ENCODE measurements at regions not wholly inside any gene's neighbourhood (a gene's known extent, or its start where the extent isn't known, plus 50 kb on each side); places are given as distances from the start of the nearest gene placed in this dataset.
"Not testable (repeated sequence)": the region's sequence is repeated elsewhere in the genome, so short reads cannot be mapped to it uniquely, and the experiment has no call there.

DNA sequence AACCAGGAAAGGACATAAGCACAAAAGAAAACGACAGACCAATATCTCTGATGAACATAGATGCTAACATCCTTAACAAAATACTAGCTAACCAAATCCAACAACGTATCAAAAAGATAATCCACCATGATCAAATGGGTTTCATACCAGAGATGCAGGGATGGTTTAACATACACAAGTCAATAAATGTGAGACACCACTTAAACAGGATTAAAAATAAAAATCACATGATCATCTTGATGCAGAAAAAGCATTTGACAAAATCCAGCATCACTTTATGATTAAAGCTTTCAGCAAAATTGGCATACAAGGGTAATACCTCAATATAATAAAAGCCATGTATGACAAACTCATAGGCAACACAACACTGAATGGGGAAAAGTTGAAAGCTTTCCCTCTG, 138.4 kb downstream of the ADCYAP1 start:
- not testable (repeated sequence) for DNase-seq (ENCODE audit: low read depth in 3 of 3)

DNA sequence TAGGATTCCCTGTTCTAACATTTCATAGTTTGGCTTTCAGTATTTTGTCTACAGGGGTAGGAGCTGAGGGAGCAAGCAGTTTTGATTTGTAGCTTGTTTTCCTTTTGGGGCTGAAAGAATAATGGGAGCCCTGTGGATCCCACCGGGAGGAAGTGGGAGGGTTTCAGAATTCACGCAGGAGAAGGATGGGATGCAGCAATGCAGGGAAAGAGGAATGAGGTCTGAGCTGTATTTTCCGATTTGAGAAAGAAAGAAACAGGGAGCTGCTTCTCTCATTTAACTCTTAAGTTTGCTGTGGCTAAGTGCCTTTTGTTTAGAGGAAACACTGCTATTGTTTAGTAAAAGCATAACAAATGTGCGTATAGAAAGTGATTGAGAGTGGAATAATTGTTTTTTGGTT, 141.0 kb downstream of the ADCYAP1 start:
- no peak for DNase-seq (ENCODE audit: low read depth in 3 of 3)

DNA sequence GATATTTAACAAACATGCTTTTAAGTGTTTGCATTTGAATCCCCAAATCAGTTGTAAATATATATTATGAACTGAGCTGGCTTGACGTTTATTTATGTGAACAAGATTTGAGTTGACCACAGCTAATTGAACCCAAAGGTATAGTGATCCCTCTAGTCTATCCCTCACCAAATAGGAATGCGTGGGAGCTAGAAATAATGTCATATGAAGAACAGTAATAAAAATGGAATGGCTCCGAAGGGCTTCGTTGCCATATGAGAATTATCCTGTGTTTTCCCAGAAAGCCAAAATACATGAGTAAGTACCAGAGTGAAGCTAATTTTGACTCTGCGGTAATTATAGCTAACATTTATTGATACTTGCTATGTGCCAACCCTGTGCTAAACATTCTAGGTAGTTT, 142.7 kb downstream of the ADCYAP1 start:
- DNase-seq (ENCODE audit: low read depth in 3 of 3), result no peak

DNA sequence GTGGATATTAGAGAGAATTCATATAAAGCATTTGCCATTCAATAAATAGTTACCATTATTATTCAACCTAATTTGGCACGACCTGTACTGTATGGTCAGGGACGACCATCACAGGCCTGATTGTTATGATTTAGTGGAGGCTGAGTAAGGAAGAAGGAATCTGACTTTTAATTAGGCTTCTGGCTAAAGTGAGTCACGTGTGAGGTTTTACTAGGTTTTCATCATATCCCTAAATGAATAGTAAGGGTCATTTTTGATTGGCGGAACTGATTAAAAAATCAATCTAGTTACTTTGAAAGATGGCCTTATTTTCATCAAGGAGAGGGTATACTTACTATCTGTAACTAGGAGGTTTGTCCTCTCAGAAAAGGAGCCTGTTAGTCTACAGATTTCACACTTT, 143.4 kb downstream of the ADCYAP1 start:
- no peak for DNase-seq (ENCODE audit: low read depth in 3 of 3)

DNA sequence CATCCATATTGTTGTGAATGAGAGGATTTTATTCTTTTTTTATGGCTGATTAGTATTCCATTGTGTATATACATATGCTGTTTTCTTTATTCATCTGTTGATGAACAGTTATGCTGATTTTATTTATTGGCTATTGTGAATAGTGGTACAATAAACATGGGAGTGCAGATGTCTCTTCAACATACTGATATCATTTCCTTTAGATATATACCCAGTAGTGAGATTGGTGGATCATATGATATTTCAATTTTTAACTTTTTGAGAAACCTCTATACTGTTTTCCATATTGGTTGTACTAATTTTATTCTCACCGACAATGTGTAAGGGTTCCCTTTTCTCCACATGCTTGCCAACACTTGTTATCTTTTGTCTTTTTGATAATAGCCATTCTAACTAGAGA, 144.5 kb downstream of the ADCYAP1 start:
- no peak for DNase-seq (ENCODE audit: low read depth in 3 of 3)

DNA sequence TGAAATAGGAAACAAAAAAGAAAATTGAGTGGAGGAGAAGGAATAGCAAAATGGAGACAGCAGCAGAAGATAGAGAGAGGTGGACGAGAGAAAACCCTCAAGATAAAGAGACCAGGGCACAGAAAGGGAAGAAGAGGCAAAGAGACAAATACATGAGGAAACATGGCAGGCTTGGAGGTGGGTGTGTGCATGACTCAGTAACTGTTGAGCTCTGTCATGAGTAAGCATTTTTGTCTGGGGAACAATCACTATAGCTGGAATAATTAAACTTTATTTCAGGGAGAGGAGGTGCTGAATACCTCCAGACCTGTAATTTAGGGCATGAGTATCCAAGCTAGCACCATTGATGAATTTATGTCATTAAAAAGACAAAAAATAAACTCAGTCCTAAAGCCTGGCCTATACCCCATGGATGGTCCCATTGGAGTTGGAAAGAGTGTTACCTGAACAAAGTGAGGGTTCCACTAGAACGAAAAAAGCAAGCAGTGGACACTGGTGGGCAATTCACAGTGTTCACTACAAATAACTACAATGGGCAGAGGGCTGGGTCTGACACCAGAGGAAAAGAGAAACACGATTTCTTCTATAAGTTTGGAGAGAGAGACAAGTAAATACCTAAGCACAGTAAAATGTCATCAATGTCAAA, 145.5 kb downstream of the ADCYAP1 start:
- no peak for DNase-seq (ENCODE audit: low read depth in 3 of 3)

DNA sequence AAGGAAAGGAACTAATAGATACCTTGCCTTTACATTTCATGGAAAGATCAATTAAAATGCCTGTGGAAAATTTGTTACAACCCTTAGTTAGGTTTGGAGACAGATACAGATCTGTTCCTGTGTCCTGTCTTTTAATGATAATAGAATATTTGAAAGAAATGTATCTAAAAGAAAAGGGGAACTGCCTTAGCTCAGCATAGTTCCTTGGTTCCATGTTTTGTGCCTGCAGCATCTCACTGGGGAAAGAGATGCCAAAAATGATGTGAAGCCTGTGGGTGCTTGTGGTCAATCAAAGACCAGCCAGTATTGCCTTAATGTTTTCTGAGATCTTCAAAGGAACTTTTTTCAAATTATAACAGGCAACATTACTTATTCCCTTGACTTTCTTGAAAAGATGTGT, 147.6 kb downstream of the ADCYAP1 start:
- no peak for DNase-seq (ENCODE audit: low read depth in 3 of 3)

DNA sequence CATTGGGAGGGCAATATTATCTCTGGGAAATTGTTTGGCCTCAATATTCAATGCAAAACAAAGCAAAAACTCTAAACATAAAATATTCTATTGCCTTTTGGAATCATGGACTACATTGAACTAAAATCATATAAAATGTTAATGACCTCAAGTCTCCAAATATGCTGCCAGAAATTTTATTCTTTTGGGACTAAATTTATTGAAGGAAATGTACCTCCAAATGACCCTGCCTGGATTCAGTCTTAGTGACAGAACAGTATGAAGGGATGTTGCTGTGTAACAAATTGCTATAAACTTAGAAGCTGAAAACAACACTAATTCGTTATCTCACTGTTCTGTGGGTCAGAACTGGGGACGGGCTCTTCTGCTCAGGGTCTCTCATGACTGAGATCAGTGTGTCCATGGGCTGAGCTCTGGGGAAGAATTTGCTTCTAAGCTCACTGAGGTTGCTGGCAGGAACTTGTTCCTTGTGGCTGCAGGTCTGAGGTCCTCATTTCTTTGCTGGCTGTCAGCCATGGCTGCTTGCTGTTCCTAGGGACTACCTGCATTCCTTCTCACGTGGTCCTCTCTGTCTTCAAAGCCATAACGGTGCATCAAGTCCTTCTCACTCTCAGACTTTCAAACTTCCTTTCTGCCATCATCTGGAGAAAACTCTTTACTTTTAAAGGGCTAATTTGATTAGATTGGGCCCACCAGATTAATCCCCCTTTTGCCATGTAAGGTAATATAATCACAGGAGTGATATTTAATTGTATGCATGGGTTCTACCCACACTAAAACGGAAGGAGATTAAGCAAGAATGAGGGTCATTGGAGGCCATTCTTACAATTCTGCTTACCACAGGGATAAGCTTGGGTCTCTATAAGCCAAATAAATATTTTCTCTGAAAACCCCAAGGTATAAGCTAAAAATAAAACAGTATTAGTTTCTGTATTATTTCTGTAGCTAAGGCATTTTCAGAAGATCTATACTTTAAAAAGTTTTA, 149.0 kb downstream of the ADCYAP1 start:
- DNase-seq (ENCODE audit: low read depth in 3 of 3), result no peak

DNA sequence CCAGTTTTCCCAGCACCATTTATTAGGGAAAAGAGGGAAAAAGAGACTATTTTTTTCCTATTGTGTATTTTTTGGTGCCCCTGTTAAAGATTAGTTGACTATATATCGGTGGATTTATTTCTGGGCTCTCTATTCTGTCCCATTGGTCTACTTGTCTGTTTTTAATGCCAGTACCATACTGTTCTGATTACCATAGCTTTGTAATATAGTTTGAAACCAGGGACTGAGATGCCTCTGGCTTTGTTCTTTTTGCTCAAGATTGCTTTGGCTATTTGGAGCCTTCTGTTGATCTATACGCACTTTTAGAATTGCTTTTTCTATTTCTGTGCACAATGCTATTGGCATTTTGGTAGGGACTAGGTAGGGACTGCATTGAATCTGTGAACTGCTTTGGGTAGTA, 151.7 kb downstream of the ADCYAP1 start:
- DNase-seq (ENCODE audit: low read depth in 3 of 3), result no peak

DNA sequence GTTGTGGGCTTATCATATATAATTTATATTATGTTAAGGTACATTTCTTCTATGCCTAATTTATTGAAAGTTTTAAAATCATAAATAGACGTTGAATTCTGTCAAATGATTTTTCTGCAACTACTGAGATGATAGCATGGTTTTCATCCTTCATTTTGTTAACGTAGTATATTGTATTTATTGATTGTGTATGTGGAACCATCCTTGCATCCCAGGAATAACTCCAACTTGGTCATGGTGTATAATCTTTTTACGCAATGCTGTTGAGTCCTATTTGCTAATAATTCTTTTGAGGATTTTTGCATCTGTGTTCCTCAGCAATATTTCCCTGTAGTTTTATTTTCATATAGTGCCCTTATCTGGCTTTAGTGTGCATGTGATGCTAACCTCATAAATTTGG, 152.7 kb downstream of the ADCYAP1 start:
- DNase-seq (ENCODE audit: low read depth in 3 of 3), result no peak

DNA sequence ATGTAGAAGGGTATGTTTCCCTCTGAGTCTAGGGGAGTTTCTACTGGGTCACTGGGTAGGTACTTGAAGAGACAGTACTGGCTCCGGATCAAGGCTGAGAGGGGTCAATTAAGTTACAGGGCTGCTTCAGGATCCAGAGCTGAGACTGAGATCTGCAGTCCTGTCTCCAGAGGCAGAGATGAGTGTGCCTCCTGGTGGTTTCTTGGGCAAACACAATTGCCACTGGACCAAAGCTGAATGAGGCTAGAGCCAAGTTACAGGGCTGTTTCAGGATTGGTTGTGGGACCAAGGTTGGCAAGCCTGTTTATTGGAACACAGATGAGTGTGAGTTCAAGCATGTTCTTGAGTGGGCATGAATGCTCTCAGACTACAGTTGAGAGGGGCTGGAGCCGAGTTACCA, 157.9 kb downstream of the ADCYAP1 start:
- no peak for DNase-seq (ENCODE audit: low read depth in 3 of 3)

DNA sequence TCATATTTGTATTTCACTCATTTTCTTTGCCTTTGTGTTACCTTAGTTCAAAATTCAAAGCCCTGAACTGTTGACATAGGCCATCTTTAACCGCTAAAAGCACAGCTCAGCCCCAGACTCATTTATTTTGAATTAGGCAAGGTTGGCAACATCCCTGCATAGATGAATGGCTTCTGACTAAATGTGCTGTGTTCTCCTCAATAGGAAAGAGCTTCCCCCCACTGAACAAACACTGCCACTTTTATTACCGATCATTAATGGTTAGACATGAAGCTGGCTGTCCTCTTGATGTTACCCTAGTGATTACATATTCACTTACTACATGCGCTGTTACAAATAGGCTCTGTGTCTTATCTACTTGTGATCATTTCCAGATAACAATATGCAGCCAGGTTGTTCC, 170.7 kb downstream of the ADCYAP1 start:
- no peak for DNase-seq (ENCODE audit: low read depth in 3 of 3)

DNA sequence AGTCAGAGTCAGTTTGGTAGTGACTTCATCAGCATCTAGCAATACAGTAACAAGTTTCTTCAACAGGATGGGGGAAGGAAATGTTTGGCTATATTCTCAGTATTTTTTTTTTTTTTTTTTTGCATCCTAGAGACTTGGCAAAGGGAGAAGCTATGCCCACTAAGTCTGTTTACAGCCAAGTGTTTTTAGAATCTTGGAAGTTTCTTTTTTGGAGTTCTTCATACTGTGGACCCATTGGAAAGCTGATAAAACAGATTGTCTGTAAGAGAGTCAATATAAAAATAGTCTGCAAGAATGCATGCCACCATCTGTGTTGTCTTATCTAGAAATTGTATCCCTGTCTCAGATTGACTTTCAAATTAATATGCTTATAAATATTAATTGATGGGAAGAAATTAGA, 171.2 kb downstream of the ADCYAP1 start:
- DNase-seq (ENCODE audit: low read depth in 3 of 3), result no peak

DNA sequence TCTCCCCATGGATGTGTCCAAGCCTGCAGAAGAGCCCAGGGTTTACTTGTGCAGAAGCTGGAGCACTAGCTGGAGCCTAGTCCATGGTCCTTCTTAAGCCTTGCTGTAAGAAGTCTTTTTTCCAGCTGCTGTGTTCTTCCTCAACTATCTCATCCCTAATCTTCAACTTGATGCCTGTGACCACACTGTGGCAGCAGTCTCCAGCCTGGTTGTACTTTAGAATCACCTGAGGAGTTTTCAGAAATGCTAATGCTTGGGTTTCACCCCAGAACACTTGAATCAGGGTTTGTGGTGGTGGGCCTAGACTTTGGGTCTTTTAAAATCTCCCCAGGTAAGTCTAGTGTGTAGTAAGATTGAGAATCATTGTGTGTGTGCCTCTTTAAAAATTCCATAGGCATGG, 173.6 kb downstream of the ADCYAP1 start:
- no peak for DNase-seq (ENCODE audit: low read depth in 3 of 3)

DNA sequence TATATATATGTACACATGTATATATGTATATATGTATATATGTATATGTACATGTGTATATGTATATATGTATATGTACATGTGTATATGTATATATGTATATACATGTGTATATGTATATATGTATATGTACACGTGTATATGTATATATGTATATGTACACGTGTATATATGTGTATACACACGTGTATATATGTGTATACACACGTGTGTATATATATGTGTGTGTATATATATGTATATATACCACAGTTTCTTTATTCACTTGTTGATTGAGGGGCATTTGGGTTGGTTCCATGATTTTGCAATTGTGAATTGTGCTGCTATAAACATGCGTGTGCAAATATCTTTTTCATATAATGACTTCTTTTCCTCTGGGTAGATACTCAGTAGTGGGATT, 179.0 kb downstream of the ADCYAP1 start:
- not testable (repeated sequence) for DNase-seq (ENCODE audit: low read depth in 3 of 3)

DNA sequence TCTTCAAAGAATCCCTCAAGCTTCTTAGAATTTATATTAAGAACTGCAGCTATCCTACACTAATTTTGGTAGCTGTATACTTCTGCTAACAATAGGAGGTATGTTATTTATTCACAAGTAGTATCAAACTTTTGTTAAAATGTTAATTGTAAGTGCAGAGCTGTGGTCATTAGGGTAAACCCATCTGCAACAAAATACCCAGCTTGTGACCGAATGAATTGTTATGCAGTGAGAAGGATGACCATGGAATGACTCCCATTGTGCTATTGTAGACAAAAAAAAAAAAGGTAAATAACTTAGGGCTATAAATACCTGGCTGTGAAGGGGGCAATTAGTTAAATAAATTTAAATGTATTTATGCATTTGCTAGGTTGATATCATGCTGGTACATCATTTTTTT, 186.1 kb downstream of the ADCYAP1 start:
- no peak for DNase-seq (ENCODE audit: low read depth in 3 of 3)

DNA sequence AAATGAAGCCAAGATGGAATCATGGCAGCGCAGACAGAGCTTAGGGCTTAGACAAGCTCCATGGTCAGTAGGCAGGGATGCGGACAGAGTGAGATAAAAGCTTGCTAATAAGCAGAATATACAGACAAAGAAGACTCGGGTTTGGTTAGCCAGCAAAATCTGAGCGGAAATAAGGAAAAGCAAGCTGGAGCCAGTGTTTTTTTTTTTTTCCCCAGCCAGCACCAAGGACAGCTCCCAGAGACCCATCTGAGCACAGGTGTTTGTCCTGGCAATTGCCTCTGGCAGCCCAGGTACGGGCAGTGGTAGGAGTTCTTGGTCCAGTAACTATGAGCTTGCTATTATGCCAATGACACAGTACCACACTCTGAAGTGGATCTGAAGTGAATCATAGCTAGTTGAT, 187.6 kb downstream of the ADCYAP1 start:
- DNase-seq (ENCODE audit: low read depth in 3 of 3), result no peak

DNA sequence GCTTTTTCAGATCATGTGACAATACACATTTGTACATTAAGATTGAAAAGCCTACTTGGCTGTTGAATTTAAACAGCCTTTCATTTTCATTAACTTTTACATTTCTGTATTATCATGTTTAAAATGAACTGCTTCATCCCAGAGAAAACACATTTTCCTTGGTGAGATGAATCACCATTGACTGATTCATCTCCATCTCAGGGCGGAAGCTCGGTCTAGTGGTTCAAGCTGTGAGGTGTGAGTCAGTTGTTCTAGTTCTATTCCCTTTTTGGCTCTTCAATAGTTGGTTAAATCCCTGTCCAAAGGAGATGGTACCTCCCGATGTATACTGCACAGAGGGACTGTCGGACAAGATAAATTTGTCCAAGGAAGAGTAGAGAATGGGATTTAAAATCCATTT, 189.7 kb downstream of the ADCYAP1 start:
- no peak for DNase-seq (ENCODE audit: low read depth in 3 of 3)

DNA sequence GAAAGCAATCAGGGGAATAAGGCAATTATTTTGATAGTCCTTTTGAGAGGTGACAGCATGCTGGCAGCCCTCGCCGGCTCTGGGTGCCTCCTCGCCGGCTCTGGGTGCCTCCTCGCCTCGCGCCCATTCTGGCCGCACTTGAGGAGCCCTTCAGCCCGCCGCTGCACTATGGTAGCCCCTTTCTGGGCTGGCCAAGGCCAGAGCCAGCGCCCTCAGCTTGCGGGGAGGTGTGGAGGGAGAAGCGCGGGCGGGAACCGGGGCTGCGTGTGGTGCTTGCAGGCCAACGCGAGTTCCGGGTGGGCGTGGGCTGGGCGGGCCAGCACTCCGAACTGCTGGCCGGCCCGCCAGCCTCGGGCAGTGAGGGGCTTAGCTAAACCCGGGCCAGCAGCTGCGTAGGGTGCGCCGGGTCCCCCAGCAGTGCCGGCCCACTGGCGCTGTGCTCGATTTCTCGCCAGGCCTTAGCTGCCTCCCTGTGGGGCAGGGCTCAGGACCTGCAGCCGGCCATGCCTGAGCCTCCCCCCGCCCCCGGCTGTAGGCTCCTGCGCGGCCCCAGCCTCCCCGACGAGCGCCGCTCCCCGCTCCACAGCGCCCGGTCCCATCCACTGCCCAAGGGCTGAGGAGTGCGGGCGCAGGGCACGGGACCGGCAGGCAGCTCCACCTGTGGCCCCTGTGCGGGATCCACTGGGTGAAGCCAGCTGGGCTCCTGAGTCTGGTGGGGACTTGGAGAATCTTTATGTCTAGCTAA, 193.5 kb downstream of the ADCYAP1 start:
- DNase-seq (ENCODE audit: low read depth in 3 of 3), result not testable (repeated sequence)

DNA sequence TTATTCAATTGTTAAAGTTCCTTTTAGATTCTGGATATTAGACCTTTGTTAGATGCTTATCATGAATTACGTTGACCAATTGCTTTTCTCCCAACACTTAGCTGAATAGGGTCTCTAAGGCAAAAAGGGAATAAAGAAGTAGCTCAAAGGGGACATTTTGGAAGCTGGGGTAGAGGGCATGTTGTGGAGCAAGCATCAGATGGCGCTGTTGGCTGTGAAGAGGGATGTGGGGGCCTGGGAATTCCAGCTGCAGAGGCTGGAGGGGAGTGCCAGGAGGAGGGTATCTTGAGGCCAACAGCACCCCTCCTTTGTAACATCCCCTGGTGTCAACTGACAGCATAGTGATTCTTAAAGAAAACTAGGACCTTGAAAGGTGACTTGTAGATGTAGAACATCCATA, 198.2 kb downstream of the ADCYAP1 start:
- DNase-seq (ENCODE audit: low read depth in 3 of 3), result no peak

DNA sequence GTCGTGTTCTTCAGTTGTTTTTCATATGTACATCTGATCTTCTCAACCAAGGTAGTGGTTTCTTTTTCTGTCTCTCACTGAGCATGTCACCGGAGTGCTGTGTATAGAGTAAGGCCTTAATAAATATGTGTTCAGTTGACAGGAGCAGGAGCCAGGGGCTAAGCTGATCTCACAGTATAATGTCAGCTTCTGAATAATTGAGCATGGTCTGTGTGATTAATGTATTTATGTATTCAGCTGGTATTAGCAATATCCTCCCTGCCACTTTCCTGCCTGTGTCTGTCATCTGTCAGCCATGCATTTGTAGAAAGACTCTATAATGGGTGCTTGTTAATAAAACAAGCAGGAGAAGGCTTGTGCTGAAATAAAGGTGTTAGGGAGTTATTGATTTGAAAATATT, 198.9 kb downstream of the ADCYAP1 start:
- DNase-seq (ENCODE audit: low read depth in 3 of 3), result no peak

DNA sequence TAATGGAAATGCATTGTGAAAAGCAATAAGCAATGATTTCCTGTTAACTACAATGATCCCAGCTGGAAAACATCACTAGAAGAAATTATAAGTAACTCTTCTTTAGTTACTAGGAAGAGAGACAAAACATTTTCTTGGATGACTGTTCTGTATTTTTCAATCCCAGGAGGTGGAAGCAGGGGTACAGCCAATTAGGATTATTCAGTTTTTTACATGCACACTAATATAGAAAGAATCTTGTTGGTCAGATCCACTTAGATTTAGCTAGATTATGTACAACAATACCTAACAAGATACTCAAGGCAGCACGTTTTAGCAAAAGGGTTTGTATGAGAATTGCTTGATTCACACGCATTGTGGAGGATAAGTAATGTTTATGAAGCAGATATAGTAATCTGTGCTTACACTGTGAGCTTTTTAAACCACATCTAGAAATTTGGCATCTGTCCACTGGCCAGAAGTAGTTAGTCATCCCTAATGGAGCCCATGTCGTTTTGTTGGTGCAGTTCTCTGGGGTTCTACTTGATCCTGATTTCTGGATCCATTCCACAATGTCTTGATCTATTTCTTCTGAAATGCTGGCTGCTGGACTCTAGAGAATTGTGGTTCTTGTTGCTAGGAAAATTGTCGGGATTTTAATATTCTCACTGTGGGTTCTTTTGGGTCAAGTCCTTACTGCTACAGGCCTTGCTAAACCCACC, 199.7 kb downstream of the ADCYAP1 start:
- DNase-seq (ENCODE audit: low read depth in 3 of 3), result no peak

Measured in stimulated activated CD4-positive, alpha-beta T cell treated with anti-CD3 and anti-CD28 coated beads, TNF-alpha, amount 100 ng/mL, for 4 hours (primary cell).